ENCODE measurements at regions not wholly inside any gene's neighbourhood (a gene's known extent, or its start where the extent isn't known, plus 50 kb on each side); places are given as distances from the start of the nearest gene placed in this dataset.

GRCh38 chr2:41846962-41847361, 200.9 kb upstream of the PKDCC start:
- TF ChIP-seq CTCF (IDR thresholded peaks at IDR 0.05) (no peak), POLR2A (IDR thresholded peaks at IDR 0.05) (no peak)

Data from esophagus squamous epithelium (tissue), 4 donors.